Neural cell (in vitro differentiated cells): ENCODE measurements at regions not wholly inside any gene's neighbourhood (a gene's known extent, or its start where the extent isn't known, plus 50 kb on each side); places are given as distances from the start of the nearest gene placed in this dataset.

ENCODE experiments used
- EP300 ChIP-seq: fragments of 450-650 bp; conservative IDR thresholded peaks from 2 replicates; pipeline ENCODE4 v1.6.1; 2014; ENCODE audit warnings: antibody characterized with exemption, mild to moderate bottlenecking, moderate library complexity; ENCODE audit not compliant: poor library complexity, severe bottlenecking
- EZH2 ChIP-seq: fragments of 200-600, 300-800 bp; shearing (Covaris generic), sonication (generic); IDR thresholded peaks from 2 replicates; pipeline ENCODE4 v1.6.1; 2014; ENCODE audit warnings: antibody characterized with exemption, low read length, borderline replicate concordance, mild to moderate bottlenecking; ENCODE audit not compliant: insufficient read depth, poor library complexity, severe bottlenecking
- MXI1 ChIP-seq: fragments of 450-650 bp; conservative IDR thresholded peaks from 2 replicates; pipeline ENCODE4 v1.6.1; 2014; ENCODE audit warnings: antibody characterized with exemption, mild to moderate bottlenecking; ENCODE audit not compliant: poor library complexity, severe bottlenecking
- POLR2AphosphoS5 ChIP-seq: IDR thresholded peaks from 2 replicates; pipeline ENCODE4 v1.6.1; 2012
- RAD21 ChIP-seq: fragments of 450-650 bp; conservative IDR thresholded peaks from 2 replicates; pipeline ENCODE4 v1.6.1; 2014; ENCODE audit warnings: antibody characterized with exemption, mild to moderate bottlenecking, moderate library complexity
- SMC3 ChIP-seq: fragments of 450-650 bp; conservative IDR thresholded peaks from 2 replicates; pipeline ENCODE4 v1.6.1; 2014; ENCODE audit warnings: antibody characterized with exemption, mild to moderate bottlenecking, moderate library complexity; ENCODE audit not compliant: poor library complexity
- TAF1 ChIP-seq: IDR thresholded peaks from 2 replicates; pipeline ENCODE4 v1.6.1; 2012; ENCODE audit warnings: low read depth
- TF ChIP-seq, protein P1 (sequence below): IDR thresholded peaks from 2 replicates; pipeline ENCODE4 v1.6.1; 2012; ENCODE audit warnings: borderline replicate concordance
- TF ChIP-seq, protein P2 (sequence below): fragments of 450-650 bp; IDR thresholded peaks from 2 replicates; pipeline ENCODE4 v1.5.1; 2014; ENCODE audit warnings: antibody characterized with exemption, mild to moderate bottlenecking, moderate library complexity; ENCODE audit not compliant: poor library complexity, severe bottlenecking

DNA sequence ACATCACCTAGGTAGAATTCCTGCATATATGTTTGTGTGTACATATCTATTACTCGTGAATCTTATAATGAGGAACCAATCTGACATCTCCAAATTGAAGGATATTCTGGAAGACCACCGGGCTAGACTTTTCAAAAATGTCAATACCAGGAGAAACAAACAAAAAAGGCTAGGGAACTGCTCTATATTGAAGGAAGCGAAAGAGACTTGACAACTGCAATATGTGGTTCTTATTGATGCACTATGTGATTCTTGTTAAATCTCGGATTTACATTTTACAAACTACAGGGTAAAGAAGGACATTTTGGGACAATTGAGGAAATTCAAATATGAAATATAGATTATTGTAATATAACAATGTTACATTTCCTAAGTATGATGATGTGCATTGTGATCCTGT, 137.5 kb upstream of the CCDC54 start:
- TF ChIP-seq EZH2: no peak
- no peak for TF ChIP-seq TAF1
- TF ChIP-seq, protein P1, sequence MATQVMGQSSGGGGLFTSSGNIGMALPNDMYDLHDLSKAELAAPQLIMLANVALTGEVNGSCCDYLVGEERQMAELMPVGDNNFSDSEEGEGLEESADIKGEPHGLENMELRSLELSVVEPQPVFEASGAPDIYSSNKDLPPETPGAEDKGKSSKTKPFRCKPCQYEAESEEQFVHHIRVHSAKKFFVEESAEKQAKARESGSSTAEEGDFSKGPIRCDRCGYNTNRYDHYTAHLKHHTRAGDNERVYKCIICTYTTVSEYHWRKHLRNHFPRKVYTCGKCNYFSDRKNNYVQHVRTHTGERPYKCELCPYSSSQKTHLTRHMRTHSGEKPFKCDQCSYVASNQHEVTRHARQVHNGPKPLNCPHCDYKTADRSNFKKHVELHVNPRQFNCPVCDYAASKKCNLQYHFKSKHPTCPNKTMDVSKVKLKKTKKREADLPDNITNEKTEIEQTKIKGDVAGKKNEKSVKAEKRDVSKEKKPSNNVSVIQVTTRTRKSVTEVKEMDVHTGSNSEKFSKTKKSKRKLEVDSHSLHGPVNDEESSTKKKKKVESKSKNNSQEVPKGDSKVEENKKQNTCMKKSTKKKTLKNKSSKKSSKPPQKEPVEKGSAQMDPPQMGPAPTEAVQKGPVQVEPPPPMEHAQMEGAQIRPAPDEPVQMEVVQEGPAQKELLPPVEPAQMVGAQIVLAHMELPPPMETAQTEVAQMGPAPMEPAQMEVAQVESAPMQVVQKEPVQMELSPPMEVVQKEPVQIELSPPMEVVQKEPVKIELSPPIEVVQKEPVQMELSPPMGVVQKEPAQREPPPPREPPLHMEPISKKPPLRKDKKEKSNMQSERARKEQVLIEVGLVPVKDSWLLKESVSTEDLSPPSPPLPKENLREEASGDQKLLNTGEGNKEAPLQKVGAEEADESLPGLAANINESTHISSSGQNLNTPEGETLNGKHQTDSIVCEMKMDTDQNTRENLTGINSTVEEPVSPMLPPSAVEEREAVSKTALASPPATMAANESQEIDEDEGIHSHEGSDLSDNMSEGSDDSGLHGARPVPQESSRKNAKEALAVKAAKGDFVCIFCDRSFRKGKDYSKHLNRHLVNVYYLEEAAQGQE: no peak
- TF ChIP-seq, protein P2, sequence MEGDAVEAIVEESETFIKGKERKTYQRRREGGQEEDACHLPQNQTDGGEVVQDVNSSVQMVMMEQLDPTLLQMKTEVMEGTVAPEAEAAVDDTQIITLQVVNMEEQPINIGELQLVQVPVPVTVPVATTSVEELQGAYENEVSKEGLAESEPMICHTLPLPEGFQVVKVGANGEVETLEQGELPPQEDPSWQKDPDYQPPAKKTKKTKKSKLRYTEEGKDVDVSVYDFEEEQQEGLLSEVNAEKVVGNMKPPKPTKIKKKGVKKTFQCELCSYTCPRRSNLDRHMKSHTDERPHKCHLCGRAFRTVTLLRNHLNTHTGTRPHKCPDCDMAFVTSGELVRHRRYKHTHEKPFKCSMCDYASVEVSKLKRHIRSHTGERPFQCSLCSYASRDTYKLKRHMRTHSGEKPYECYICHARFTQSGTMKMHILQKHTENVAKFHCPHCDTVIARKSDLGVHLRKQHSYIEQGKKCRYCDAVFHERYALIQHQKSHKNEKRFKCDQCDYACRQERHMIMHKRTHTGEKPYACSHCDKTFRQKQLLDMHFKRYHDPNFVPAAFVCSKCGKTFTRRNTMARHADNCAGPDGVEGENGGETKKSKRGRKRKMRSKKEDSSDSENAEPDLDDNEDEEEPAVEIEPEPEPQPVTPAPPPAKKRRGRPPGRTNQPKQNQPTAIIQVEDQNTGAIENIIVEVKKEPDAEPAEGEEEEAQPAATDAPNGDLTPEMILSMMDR: no peak
- no peak for TF ChIP-seq POLR2AphosphoS5
- TF ChIP-seq EP300: no peak
- TF ChIP-seq SMC3: no peak
- TF ChIP-seq RAD21: no peak
- no peak for TF ChIP-seq MXI1
